ENCODE measurements at regions not wholly inside any gene's neighbourhood (a gene's known extent, or its start where the extent isn't known, plus 50 kb on each side); places are given as distances from the start of the nearest gene placed in this dataset.

- CTCF ChIA-PET = no interaction called here
- H3K4me1 Mint-ChIP-seq = peaks cover 4% of the 10 kb centered on the region
- DNase-seq (no peak), ATAC-seq (no peak)
- POLR2A ChIA-PET = no interaction called here
- intact Hi-C loops (cut with DNase I, micrococcal nuclease) = no loop called here
- H3K36me3 Mint-ChIP-seq (ENCODE audit: low read depth) = no peaks in the 10 kb centered on the region
- no peak overlapping the region for H3K4me3 Mint-ChIP-seq
- H3K27ac Mint-ChIP-seq = no peak overlapping the region
- no peaks in the 10 kb centered on the region for H3K9me3 Mint-ChIP-seq (ENCODE audit: low read depth)
- peaks cover 4% of the 10 kb centered on the region for H3K27me3 Mint-ChIP-seq
These were observed 94.7 kb downstream of the LINGO1 start for GRCh38 chr15:77538027-77538451.

- Mint-ChIP-seq H3K27me3 (peaks cover 5% of the 10 kb centered on the region), H3K4me1 (no peaks in the 10 kb centered on the region), H3K9me3 (ENCODE audit: low read depth) (no peaks in the 10 kb centered on the region), H3K27ac (no peak overlapping the region), H3K36me3 (ENCODE audit: low read depth) (no peaks in the 10 kb centered on the region), H3K4me3 (no peak overlapping the region)
- ChIA-PET POLR2A (no interaction called here), CTCF (interaction anchor here (0.6 to 0.8 kb wide), 3 partner anchors 10 to 502 kb away, joined by 3 to 6 read pairs (median 4); no protein-coding TSS in a partner anchor)
- no peak for DNase-seq
- intact Hi-C loops (cut with DNase I, micrococcal nuclease) = no loop called here
- ATAC-seq = no peak
These were observed 95.7 kb downstream of the LINGO1 start for GRCh38 chr15:77537006-77537405.

- no peaks in the 10 kb centered on the region for H3K36me3 Mint-ChIP-seq (ENCODE audit: low read depth)
- H3K4me1 Mint-ChIP-seq = no peaks in the 10 kb centered on the region
- ChIA-PET POLR2A (no interaction called here), CTCF (interaction anchor here (1.0 kb wide), 1 partner anchor 9 kb away, joined by 4 read pairs; no protein-coding TSS in a partner anchor)
- DNase-seq (no peak), ATAC-seq (no peak)
- H3K27ac Mint-ChIP-seq = no peak overlapping the region
- H3K9me3 Mint-ChIP-seq (ENCODE audit: low read depth) = no peaks in the 10 kb centered on the region
- peaks cover 5% of the 10 kb centered on the region for H3K27me3 Mint-ChIP-seq
- H3K4me3 Mint-ChIP-seq = no peak overlapping the region
- intact Hi-C loops (cut with DNase I, micrococcal nuclease) = no loop called here
These were observed 96.9 kb downstream of the LINGO1 start for GRCh38 chr15:77535845-77536244.

Measured in activated CD4-positive, alpha-beta T cell treated with anti-CD3 and anti-CD28 coated beads for 36 hours (primary cell).